ENCODE measurements at regions not wholly inside any gene's neighbourhood (a gene's known extent, or its start where the extent isn't known, plus 50 kb on each side); places are given as distances from the start of the nearest gene placed in this dataset.

GRCh38 chr5:159632866-159633265, 283.4 kb upstream of the ADRA1B start:
- in situ Hi-C loops (cut with HindIII; ENCODE audit: low sequenced_read_pairs): no loop called here

DNA sequence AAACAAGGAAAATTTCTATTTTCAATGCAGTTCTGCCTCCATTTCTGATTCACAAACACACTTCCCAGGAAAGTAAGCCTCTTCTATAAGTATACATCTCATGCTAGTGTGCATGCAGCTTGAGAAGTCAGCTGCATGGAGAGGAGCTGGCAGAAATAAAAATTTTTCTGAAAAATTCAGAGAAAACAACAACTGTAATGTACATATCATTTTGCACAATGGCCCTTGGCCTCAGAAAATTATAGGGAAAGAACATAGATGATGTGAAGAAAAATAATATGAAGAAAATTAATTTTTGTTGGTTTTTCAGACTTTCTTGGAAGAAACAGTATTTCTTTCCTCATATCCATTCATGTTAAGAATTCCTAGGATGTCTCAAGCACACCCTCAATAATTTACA, 277.8 kb upstream of the ADRA1B start:
- in situ Hi-C loops (cut with HindIII; ENCODE audit: low sequenced_read_pairs): no loop called here

- in situ Hi-C loops (cut with HindIII; ENCODE audit: low sequenced_read_pairs): no loop called here
These were observed 277.2 kb upstream of the ADRA1B start for GRCh38 chr5:159638954-159639559.

DNA sequence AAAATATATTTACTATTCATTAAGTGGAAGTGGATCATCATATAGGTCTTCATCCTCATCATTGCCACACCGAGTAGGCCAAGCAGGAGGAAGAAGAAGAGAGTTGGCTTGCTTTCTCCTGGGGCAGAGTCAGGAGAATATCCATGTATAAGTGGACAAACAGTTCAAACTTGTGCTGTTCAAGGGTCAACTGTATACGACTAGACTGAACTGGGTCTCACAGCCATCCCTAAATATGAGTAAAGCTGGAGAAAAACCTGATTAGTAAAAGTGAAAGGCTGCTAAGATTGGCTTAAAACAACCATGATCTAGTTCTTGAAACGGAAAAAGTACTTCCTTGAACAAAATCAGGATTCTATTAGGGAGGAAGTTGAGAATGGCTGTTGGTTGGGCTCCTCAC, 276.7 kb upstream of the ADRA1B start:
- in situ Hi-C loops (cut with HindIII; ENCODE audit: low sequenced_read_pairs): no loop called here

GRCh38 chr5:159640446-159640845, 275.8 kb upstream of the ADRA1B start:
- in situ Hi-C loops (cut with HindIII; ENCODE audit: low sequenced_read_pairs): no loop called here

DNA sequence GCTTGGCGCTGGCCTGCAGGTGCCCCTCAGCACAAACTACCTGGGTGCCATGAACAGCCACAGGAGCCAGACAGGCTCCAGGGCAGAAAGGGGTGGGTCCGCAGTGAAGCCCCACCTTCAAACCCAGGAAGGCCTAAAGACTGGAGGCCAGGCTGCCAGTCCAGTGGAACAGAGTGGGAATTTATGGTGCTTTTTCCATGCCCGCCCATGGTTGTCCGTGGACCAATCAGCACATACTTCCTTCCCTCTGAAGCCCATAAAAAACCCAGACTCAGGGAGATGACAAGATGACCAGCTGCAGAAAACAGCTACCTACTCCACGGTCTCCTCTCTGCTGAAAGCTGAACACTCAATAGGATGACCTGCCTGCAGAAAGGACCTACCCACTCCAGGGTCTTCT, 275.4 kb upstream of the ADRA1B start:
- in situ Hi-C loops (cut with HindIII; ENCODE audit: low sequenced_read_pairs): no loop called here

GRCh38 chr5:159641371-159642039, 274.8 kb upstream of the ADRA1B start:
- in situ Hi-C loops (cut with HindIII; ENCODE audit: low sequenced_read_pairs): no loop called here

DNA sequence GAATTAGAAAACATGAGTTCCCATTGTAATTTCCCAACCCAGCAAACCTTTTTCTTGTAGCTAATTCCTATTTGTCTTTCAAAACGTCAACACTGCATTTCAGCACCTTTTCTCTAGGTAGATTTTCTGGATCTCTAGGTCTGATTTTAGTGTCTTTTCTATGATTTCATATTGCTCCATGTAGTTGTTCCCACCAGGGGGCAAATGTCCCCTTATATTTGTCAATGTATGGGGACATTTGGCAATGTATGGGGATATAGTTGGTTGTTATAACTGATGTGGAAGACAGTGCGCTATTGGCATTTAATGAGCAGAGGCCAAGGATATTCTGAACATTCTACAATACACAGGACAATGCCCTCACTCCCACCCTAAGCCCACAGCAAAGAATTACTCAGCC, 273.9 kb upstream of the ADRA1B start:
- in situ Hi-C loops (cut with HindIII; ENCODE audit: low sequenced_read_pairs): no loop called here

- in situ Hi-C loops (cut with HindIII; ENCODE audit: low sequenced_read_pairs): no loop called here
These were observed 272.2 kb upstream of the ADRA1B start for GRCh38 chr5:159644053-159644452.

- in situ Hi-C loops (cut with HindIII; ENCODE audit: low sequenced_read_pairs): no loop called here
These were observed 271.0 kb upstream of the ADRA1B start for GRCh38 chr5:159645179-159645846.

- in situ Hi-C loops (cut with HindIII; ENCODE audit: low sequenced_read_pairs): no loop called here
These were observed 265.5 kb upstream of the ADRA1B start for GRCh38 chr5:159650803-159651202.

GRCh38 chr5:159655757-159656409, 260.4 kb upstream of the ADRA1B start:
- in situ Hi-C loops (cut with HindIII; ENCODE audit: low sequenced_read_pairs): no loop called here

- in situ Hi-C loops (cut with HindIII; ENCODE audit: low sequenced_read_pairs): no loop called here
These were observed 259.0 kb upstream of the ADRA1B start for GRCh38 chr5:159657298-159657697.

GRCh38 chr5:159657771-159658170, 258.5 kb upstream of the ADRA1B start:
- in situ Hi-C loops (cut with HindIII; ENCODE audit: low sequenced_read_pairs): no loop called here

- in situ Hi-C loops (cut with HindIII; ENCODE audit: low sequenced_read_pairs): no loop called here
These were observed 257.9 kb upstream of the ADRA1B start for GRCh38 chr5:159658266-159658925.

- in situ Hi-C loops (cut with HindIII; ENCODE audit: low sequenced_read_pairs): no loop called here
These were observed 255.9 kb upstream of the ADRA1B start for GRCh38 chr5:159660401-159660800.

DNA sequence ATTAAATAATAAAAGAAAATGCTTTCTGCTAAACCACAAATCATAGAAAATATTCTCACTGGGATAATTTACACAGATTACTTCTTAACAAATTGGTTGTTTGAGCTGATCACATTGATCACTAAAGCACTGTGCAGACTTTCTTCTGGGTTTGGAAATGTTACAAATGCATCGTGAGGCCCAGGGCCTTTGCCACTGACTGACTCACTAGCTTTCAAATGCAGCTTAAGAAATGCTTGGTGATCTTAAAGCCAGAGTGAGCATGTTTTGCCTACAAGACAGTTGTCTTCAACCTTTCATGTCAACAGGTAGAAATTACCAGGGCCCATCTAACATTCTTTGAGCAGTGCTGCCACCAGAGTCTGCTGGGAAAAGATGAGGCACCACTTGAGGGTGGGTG, 252.3 kb upstream of the ADRA1B start:
- in situ Hi-C loops (cut with HindIII; ENCODE audit: low sequenced_read_pairs): no loop called here

GRCh38 chr5:159667286-159667685, 249.0 kb upstream of the ADRA1B start:
- in situ Hi-C loops (cut with HindIII; ENCODE audit: low sequenced_read_pairs): no loop called here

GRCh38 chr5:159668556-159668955, 247.7 kb upstream of the ADRA1B start:
- in situ Hi-C loops (cut with HindIII; ENCODE audit: low sequenced_read_pairs): no loop called here

GRCh38 chr5:159669559-159669958, 246.7 kb upstream of the ADRA1B start:
- in situ Hi-C loops (cut with HindIII; ENCODE audit: low sequenced_read_pairs): no loop called here

- in situ Hi-C loops (cut with HindIII; ENCODE audit: low sequenced_read_pairs): no loop called here
These were observed 244.4 kb upstream of the ADRA1B start for GRCh38 chr5:159671886-159672285.
